ENCODE measurements at regions not wholly inside any gene's neighbourhood (a gene's known extent, or its start where the extent isn't known, plus 50 kb on each side); places are given as distances from the start of the nearest gene placed in this dataset.

- H3K27ac ChIP-seq (ENCODE audit: extremely low read depth, low read depth, low read length): no peak overlapping the region
- no peaks in the 10 kb centered on the region for H3K4me1 ChIP-seq (ENCODE audit: control insufficient read depth, insufficient read depth, low read length)
- no peaks in the 10 kb centered on the region for H3K9me3 ChIP-seq (ENCODE audit: control insufficient read depth, insufficient read depth, low read depth, low read length)
- H3K36me3 ChIP-seq (ENCODE audit: control insufficient read depth in 2 of 2, insufficient read depth in 1 of 2, low read length in 2 of 2): no peaks in the 10 kb centered on the region
- TF ChIP-seq ZNF248 (tag by site-specific recombination; IDR thresholded peaks at IDR 0.05) (no peak), ZBTB20 (tag by site-specific recombination; IDR thresholded peaks at IDR 0.05) (0 out of 2 replicates have a peak, but pooled peaks have one; percentile 35)
- POLR2A ChIA-PET: interaction anchor here (0.8 kb wide), 1 partner anchor 381 kb away, joined by 3 read pairs; no protein-coding TSS in a partner anchor
- H3K4me3 ChIP-seq (ENCODE audit: low read depth, low read length): no peak overlapping the region
- CTCF ChIA-PET: interaction anchor here (1.2 to 2.5 kb wide), 3 partner anchors 12 to 169 kb away, joined by 3 to 17 read pairs (median 3); no protein-coding TSS in a partner anchor
Observed at GRCh38 chr1:219555031-219555692, 57.7 kb downstream of the ZC3H11B start.

GRCh38 chr1:219553934-219554502 is 58.9 kb downstream of the ZC3H11B start:
- Histone ChIP-seq H3K27ac (ENCODE audit: extremely low read depth, low read depth, low read length) (no peak overlapping the region), H3K4me1 (ENCODE audit: control insufficient read depth, insufficient read depth, low read length) (no peaks in the 10 kb centered on the region), H3K9me3 (ENCODE audit: control insufficient read depth, insufficient read depth, low read depth, low read length) (no peaks in the 10 kb centered on the region), H3K36me3 (ENCODE audit: control insufficient read depth in 2 of 2, insufficient read depth in 1 of 2, low read length in 2 of 2) (no peaks in the 10 kb centered on the region), H3K4me3 (ENCODE audit: low read depth, low read length) (no peak overlapping the region)
- no peak for TF ChIP-seq ZNF837 (tag by site-specific recombination; IDR thresholded peaks at IDR 0.05)
- ChIA-PET CTCF (interaction anchor here (0.7 to 2.5 kb wide), 3 partner anchors 13 to 1254 kb away, joined by 3 to 17 read pairs (median 3); no protein-coding TSS in a partner anchor), POLR2A (no interaction called here)

- Histone ChIP-seq H3K4me1 (ENCODE audit: control insufficient read depth, insufficient read depth, low read length) (no peaks in the 10 kb centered on the region), H3K36me3 (ENCODE audit: control insufficient read depth in 2 of 2, insufficient read depth in 1 of 2, low read length in 2 of 2) (no peaks in the 10 kb centered on the region), H3K27ac (ENCODE audit: extremely low read depth, low read depth, low read length) (no peak overlapping the region), H3K4me3 (ENCODE audit: low read depth, low read length) (no peak overlapping the region), H3K9me3 (ENCODE audit: control insufficient read depth, insufficient read depth, low read depth, low read length) (no peaks in the 10 kb centered on the region)
- TF ChIP-seq ZBTB1 (tag by site-specific recombination; IDR thresholded peaks at IDR 0.05) (no peak), FEZF1 (tag by site-specific recombination; IDR thresholded peaks at IDR 0.05) (no peak), ZNF280D (tag by site-specific recombination; IDR thresholded peaks at IDR 0.05) (no peak), GLIS2 (tag by site-specific recombination; IDR thresholded peaks at IDR 0.05) (no peak), ZNF580 (tag by site-specific recombination; IDR thresholded peaks at IDR 0.05) (no peak), BCL11A (tag by site-specific recombination; IDR thresholded peaks at IDR 0.05; ENCODE audit: low read depth) (no peak), ZNF23 (tag by site-specific recombination; IDR thresholded peaks at IDR 0.05; ENCODE audit: borderline replicate concordance) (no peak), BCL6B (tag by site-specific recombination; IDR thresholded peaks at IDR 0.05) (no peak), ZNF26 (tag by site-specific recombination; IDR thresholded peaks at IDR 0.05) (no peak), ZSCAN16 (tag by site-specific recombination; IDR thresholded peaks at IDR 0.05) (no peak), YY1 (tag by site-specific recombination; IDR thresholded peaks at IDR 0.05) (no peak), AEBP2 (tag by site-specific recombination; IDR thresholded peaks at IDR 0.05; ENCODE audit: borderline replicate concordance) (no peak), SCRT1 (tag by site-specific recombination; IDR thresholded peaks at IDR 0.05; ENCODE audit: borderline replicate concordance) (no peak), ZNF302 (tag by site-specific recombination; IDR thresholded peaks at IDR 0.05; ENCODE audit: low read depth) (no peak)
- ChIA-PET POLR2A (no interaction called here), CTCF (interaction anchor here (0.5 kb wide), 1 partner anchor 1198 kb away, joined by 3 read pairs; the partner anchor contains the start of gene MTARC2)
Observed at GRCh38 chr1:219550201-219550600, 62.7 kb downstream of the ZC3H11B start.
